Heart left ventricle (tissue), 16 donors: ENCODE measurements at regions not wholly inside any gene's neighbourhood (a gene's known extent, or its start where the extent isn't known, plus 50 kb on each side); places are given as distances from the start of the nearest gene placed in this dataset.
A peak's percentile ranks its signal among the peaks of the same experiment; 100 is the strongest.

Experiments
- ATAC-seq, 4 donors: fragments of 200-7000 bp; cut with Tn5 transposase; one replicate each; pipeline ENCODE4 v1.9.1; 2020 to 2022; ENCODE audit warnings: moderate library complexity in 4 of 4, mild to moderate bottlenecking in 3 of 4, moderate number of reproducible peaks in 1 of 4
- DNase-seq, 5 donors: peaks; one replicate each; pipeline ENCODE4 v3.0.0-alpha.2; 2020
- H3K27ac ChIP-seq, 12 donors: fragments of 200-600 bp; sonication (generic) in 4 of 12; one replicate each; pipeline versions ENCODE4 v1.5.0 to v1.8.0; 2016 to 2022; ENCODE audit warnings: mild to moderate bottlenecking in 2 of 12
- H3K27me3 ChIP-seq, 9 donors: fragments of 200-600 bp; sonication (generic) in 2 of 9; one replicate each; pipeline versions ENCODE4 v1.5.1 to v1.8.0; 2016 to 2022; ENCODE audit warnings: mild to moderate bottlenecking in 3 of 9
- H3K36me3 ChIP-seq, 9 donors: fragments of 200-600 bp; sonication (generic) in 2 of 9; one replicate each; pipeline versions ENCODE4 v1.5.0 to v1.8.0; 2018 to 2022; ENCODE audit warnings: mild to moderate bottlenecking in 2 of 9
- H3K4me1 ChIP-seq, 12 donors: fragments of 200-600 bp; sonication (generic) in 4 of 12; one replicate each; pipeline versions ENCODE4 v1.5.0 to v1.8.0; 2016 to 2022; ENCODE audit warnings: mild to moderate bottlenecking in 3 of 12
- H3K4me3 ChIP-seq, 12 donors: fragments of 200-600 bp; sonication (generic) in 4 of 12; one replicate each; pipeline versions ENCODE4 v1.5.0 to v1.8.0; 2017 to 2022; ENCODE audit warnings: mild to moderate bottlenecking in 9 of 12, moderate library complexity in 4 of 12
- H3K9me3 ChIP-seq, 12 donors: fragments of 200-600 bp; sonication (generic) in 4 of 12; one replicate each; pipeline versions ENCODE4 v1.5.0 to v1.8.0; 2016 to 2022; ENCODE audit warnings: mild to moderate bottlenecking in 1 of 12
- POLR2A ChIP-seq, 2 donors: fragments of 450-650 bp; IDR thresholded peaks; one replicate each; pipeline ENCODE4 v1.6.1; 2017; ENCODE audit warnings: antibody characterized with exemption in 2 of 2, mild to moderate bottlenecking in 2 of 2, moderate library complexity in 2 of 2
- WGBS, 4 donors: extraction: QIAGEN DNeasy Blood & Tissue Kit in 2 of 4; methylation state at CpG; one replicate each; pipeline versions ENCODE4 v1.1.5 to v1.1.7; 2013 to 2018; 5-methylcytosine and 5-hydroxymethylcytosine counted together
- intact Hi-C, 10 donors: fragments of 100-400 bp; cut with DNase I; formaldehyde crosslinking; loops; one replicate each; pipeline versions ENCODE4 v1.11.1 to v1.14.2; 2022
- TF ChIP-seq, protein P1 (sequence below), 12 donors: fragments of 200-600 bp; sonication (generic) in 4 of 12; IDR thresholded peaks; one replicate each; pipeline versions ENCODE4 v1.5.0 to v1.8.0; 2018 to 2022; ENCODE audit warnings: antibody characterized with exemption in 12 of 12, mild to moderate bottlenecking in 5 of 12
- donor health status: ischemic (EF 13 %, LVEDD 7.1; RV severe dilation, severe dysfunction).
- donor health status: healthy with polysubstance abuse.
- donor health status: DM: no; HTN: yes; CAD: no.
- donor health status: DM: no; HTN: no; CAD: no.
- donor health status: ischemic (EF 25% LVEDD 6.9; RV normal size, moderate dysfunction).
- donor health status: ischemic (EF 25% LVEDD 5.7; RV mildly dilated, moderate dysfunction).
- donor health status: healthy.
- donor health status: DM: yes; HTN: yes; CAD: no.
- donor health status: ischemic (EF 35%, LVEDD 5.7; RV mildly dilated, moderate dysfunction).
- donor health status: nonischemic (EF 11% LVEDD 7.7; RV severe dilation, severe dysfunction).
- donor health status: DM: yes; HTN: yes; CAD: no.
- donor health status: PGD.
- donor health status: ischemic (EF 29% LVEDD 5.4; RV normal size, mild dysfunction).
- donor health status: nonischemic (EF 23%, LVEDD 6.1; RV moderate dilation, normal function).

DNA sequence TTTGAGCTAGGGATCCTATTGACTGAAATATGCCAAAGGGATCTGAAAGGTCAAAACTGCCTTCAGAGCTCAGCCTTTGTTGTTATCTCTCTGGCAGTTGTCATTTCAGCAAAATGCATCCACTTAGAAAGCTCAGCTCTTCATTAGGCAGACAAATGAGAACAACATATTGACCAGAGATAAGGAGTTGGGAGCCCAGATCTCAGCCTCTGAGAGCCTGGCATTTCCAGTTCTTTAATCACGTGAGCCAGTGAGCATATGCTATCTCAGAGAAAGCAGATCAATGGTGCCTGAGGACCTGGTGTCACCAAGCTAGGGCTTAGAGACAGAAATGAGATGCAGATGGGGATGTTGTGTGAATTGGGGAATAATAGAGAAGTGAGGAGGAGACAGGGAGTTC, 101.1 kb downstream of the DAD1 start:
- H3K36me3 ChIP-seq = no peaks in the 10 kb centered on the region
- no peak for TF ChIP-seq POLR2A (IDR thresholded peaks at IDR 0.05)
- TF ChIP-seq, protein P1, sequence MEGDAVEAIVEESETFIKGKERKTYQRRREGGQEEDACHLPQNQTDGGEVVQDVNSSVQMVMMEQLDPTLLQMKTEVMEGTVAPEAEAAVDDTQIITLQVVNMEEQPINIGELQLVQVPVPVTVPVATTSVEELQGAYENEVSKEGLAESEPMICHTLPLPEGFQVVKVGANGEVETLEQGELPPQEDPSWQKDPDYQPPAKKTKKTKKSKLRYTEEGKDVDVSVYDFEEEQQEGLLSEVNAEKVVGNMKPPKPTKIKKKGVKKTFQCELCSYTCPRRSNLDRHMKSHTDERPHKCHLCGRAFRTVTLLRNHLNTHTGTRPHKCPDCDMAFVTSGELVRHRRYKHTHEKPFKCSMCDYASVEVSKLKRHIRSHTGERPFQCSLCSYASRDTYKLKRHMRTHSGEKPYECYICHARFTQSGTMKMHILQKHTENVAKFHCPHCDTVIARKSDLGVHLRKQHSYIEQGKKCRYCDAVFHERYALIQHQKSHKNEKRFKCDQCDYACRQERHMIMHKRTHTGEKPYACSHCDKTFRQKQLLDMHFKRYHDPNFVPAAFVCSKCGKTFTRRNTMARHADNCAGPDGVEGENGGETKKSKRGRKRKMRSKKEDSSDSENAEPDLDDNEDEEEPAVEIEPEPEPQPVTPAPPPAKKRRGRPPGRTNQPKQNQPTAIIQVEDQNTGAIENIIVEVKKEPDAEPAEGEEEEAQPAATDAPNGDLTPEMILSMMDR (IDR thresholded peaks at IDR 0.05) = no peak
- WGBS, 4 donors = 5 to 52% (median 28%) methylated on average over 1 of the region's 1 CpG
- peak overlapping the region in 4 of 12 donors; percentile 21 to 61 (median 40) for H3K27ac ChIP-seq
- H3K27me3 ChIP-seq = peaks cover 0 to 3% (median 0%) of the 10 kb centered on the region in 9 donors
- ATAC-seq (peak in 1 of 4 donors; percentile 44), DNase-seq (no peak)
- peaks cover 0 to 69% (median 36%) of the 10 kb centered on the region in 12 donors for H3K4me1 ChIP-seq
- no peak overlapping the region for H3K4me3 ChIP-seq
- H3K9me3 ChIP-seq = no peaks in the 10 kb centered on the region
- intact Hi-C loops = loop anchor here in 1 of 10 donors (5.0 kb wide), 1 partner anchor 59 kb away; no protein-coding TSS in a partner anchor

DNA sequence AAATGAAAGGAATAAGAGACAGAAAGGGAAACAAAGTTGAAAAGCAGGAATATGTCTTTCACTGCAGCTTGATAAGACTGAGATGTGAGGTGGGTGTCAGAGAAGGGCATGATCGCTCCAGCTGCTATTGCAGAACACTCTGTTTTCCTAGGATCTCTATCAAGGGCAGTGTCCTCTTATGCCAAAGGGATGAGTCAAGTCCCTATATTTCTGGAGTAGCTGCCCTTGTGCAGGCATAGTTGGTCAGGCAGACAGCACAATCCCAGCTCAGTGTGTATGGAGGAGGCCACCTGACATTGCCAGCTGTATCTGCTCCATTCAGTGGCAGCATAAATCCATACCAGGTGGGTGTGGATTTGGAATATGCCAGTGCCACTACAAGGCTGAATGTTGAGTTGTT, 101.6 kb downstream of the DAD1 start:
- TF ChIP-seq, protein P1 (IDR thresholded peaks at IDR 0.05) = no peak
- TF ChIP-seq POLR2A (IDR thresholded peaks at IDR 0.05) = no peak
- peak overlapping the region in 4 of 12 donors; percentile 6 to 47 (median 23) for H3K27ac ChIP-seq
- intact Hi-C loops = loop anchor here in 1 of 10 donors (5.0 kb wide), 1 partner anchor 60 kb away; no protein-coding TSS in a partner anchor
- H3K4me3 ChIP-seq = peak overlapping the region in 1 of 12 donors; percentile 5
- WGBS, 4 donors = 72 to 96% (median 79%) methylated on average over 1 of the region's 1 CpG
- no peak for DNase-seq
- H3K27me3 ChIP-seq = peaks cover 0 to 3% (median 0%) of the 10 kb centered on the region in 9 donors
- H3K9me3 ChIP-seq = no peaks in the 10 kb centered on the region
- ATAC-seq = no peak
- peaks cover 0 to 75% (median 39%) of the 10 kb centered on the region in 12 donors for H3K4me1 ChIP-seq
- no peaks in the 10 kb centered on the region for H3K36me3 ChIP-seq

DNA sequence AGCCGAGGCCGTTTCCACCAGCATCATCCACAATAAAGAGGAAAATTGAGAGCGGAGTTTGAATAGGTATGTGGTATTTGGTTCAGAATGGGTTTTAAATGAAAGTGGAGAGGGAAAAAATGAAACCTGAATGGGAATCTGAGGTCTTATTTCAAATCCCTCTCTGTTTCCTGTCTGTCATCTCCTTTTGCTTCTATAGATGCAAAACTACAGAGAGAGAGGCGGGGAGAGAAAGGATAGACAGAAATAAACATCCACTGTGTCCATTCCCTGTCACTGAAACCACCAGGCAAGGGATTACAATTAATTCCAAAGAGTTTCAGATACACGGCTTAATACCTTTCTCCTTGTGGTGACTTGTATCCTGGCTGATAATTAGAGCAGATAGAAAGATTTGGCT, 102.3 kb downstream of the DAD1 start:
- Histone ChIP-seq H3K27me3 (no peaks in the 10 kb centered on the region), H3K27ac (peak overlapping the region in 1 of 12 donors; percentile 72), H3K36me3 (no peaks in the 10 kb centered on the region), H3K4me1 (peaks cover 6 to 76% (median 45%) of the 10 kb centered on the region in 12 donors), H3K4me3 (peak overlapping the region in 1 of 12 donors; percentile 5), H3K9me3 (no peaks in the 10 kb centered on the region)
- intact Hi-C loops = loop anchor here in 1 of 10 donors (5.0 kb wide), 1 partner anchor 61 kb away; no protein-coding TSS in a partner anchor
- no peak for DNase-seq
- WGBS, 4 donors = 79 to 97% (median 91%) methylated on average over 5 of the region's 5 CpGs
- ATAC-seq = no peak
- TF ChIP-seq, protein P1 (IDR thresholded peaks at IDR 0.05) = no peak
- no peak for TF ChIP-seq POLR2A (IDR thresholded peaks at IDR 0.05)

DNA sequence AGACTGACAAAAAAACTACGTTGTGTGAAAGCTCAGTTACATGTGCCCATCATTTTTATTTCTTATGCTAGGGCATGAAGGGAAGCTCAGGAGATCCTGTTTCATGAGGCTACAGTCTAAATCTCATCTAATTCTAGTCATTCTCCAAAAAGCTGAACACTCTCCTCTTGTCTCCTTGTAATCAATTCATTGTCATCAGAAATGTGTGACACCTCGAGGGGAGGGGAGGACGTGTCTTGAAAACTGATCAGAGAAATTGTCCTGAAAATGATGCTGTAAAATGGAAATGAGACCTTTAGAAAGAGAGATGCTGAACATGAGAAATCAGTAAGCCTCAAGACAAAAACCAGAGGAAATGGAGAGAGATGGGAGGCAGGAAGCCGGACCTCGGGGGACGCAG, 103.4 kb downstream of the DAD1 start:
- no peaks in the 10 kb centered on the region for H3K36me3 ChIP-seq
- peak overlapping the region in 1 of 12 donors; percentile 1 for H3K4me3 ChIP-seq
- no peaks in the 10 kb centered on the region for H3K9me3 ChIP-seq
- ATAC-seq = no peak
- peaks cover 11 to 86% (median 54%) of the 10 kb centered on the region in 12 donors for H3K4me1 ChIP-seq
- peak overlapping the region in 4 of 12 donors; percentile 56 to 72 (median 72) for H3K27ac ChIP-seq
- intact Hi-C loops = loop anchor here in 1 of 10 donors (5.0 kb wide), 1 partner anchor 62 kb away; no protein-coding TSS in a partner anchor
- WGBS, 4 donors = 77 to 84% (median 80%) methylated on average over 6 of the region's 6 CpGs
- no peak for DNase-seq
- TF ChIP-seq, protein P1 (IDR thresholded peaks at IDR 0.05) = no peak
- TF ChIP-seq POLR2A (IDR thresholded peaks at IDR 0.05) = no peak
- H3K27me3 ChIP-seq = no peaks in the 10 kb centered on the region
